ENCODE measurements at regions not wholly inside any gene's neighbourhood (a gene's known extent, or its start where the extent isn't known, plus 50 kb on each side); places are given as distances from the start of the nearest gene placed in this dataset.

DNA sequence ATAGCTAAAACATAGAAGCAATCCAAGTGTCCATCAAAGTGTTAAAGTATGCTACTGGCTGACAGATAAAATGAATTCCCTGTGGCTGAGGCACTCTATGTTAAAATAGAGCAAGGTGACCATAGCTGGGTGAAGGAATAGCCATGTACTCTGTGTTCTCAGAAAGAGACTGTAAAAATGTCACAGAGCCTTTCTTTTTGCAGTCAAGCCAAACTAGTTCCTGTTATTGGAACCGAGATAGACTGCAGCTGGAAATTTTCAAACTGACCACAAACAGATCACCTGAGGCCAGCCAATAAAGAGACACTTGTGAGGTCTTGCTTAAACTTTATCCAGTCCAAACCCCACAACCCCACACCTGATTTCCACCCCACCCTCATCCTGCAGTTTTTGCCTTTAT lies 422.8 kb upstream of the NAALADL2 start:
- peak in 3 of 5 donors; percentile 33 to 83 (median 58) for DNase-seq

DNA sequence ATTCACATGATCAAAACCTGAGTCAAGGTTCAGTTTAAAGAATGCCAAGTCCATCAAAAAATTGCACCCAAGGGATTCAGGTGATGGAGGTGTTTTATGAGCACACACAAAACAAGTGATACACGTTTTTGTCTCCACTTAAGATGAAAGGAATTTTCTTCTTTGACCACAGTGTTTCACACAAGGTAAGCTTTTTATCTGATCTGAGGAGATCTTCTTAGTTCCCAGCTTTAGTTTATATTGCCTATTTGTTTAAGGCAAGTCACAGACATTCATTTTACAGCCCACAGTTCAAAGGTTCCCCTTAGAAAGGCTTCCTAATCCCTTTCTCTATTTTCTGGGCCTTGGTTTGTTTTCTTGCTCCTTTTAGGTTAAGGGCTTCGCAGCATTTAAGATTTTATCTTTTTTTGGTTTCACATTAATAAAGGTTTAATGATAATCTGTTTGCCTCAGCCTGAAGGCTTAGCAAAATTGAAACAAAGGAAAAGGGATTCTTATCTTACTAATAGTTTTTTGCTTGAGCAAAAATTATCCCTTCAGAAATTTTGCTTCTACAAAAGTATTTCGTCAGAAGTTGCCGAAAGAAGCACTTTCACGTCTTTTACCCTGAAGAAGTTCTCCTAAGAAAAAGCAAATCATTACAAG lies 420.5 kb upstream of the NAALADL2 start:
- peak overlapping the region in 1 of 3 donors; percentile 87 for H3K4me3 ChIP-seq (ENCODE audit: low read length in 3 of 3)
- no peaks in the 10 kb centered on the region for H3K9me3 ChIP-seq (ENCODE audit: control insufficient read depth in 2 of 3, insufficient read depth in 1 of 3, low read length in 3 of 3)
- FAIRE-seq (no peak), DNase-seq (peak in 2 of 5 donors; percentile 28 to 29)
- intact Hi-C loops (cut with DNase I), result no loop called here
- peak overlapping the region; percentile 4 to 97 for H3K27ac ChIP-seq (ENCODE audit: low read depth in 2 of 2, low read length in 2 of 2)
- TF ChIP-seq, protein P1, sequence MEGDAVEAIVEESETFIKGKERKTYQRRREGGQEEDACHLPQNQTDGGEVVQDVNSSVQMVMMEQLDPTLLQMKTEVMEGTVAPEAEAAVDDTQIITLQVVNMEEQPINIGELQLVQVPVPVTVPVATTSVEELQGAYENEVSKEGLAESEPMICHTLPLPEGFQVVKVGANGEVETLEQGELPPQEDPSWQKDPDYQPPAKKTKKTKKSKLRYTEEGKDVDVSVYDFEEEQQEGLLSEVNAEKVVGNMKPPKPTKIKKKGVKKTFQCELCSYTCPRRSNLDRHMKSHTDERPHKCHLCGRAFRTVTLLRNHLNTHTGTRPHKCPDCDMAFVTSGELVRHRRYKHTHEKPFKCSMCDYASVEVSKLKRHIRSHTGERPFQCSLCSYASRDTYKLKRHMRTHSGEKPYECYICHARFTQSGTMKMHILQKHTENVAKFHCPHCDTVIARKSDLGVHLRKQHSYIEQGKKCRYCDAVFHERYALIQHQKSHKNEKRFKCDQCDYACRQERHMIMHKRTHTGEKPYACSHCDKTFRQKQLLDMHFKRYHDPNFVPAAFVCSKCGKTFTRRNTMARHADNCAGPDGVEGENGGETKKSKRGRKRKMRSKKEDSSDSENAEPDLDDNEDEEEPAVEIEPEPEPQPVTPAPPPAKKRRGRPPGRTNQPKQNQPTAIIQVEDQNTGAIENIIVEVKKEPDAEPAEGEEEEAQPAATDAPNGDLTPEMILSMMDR (IDR thresholded peaks at IDR 0.05; ENCODE audit: borderline replicate concordance, extremely low read depth, insufficient read depth), result no peak
- peaks cover 0 to 4% (median 2%) of the 10 kb centered on the region in 3 donors for H3K4me1 ChIP-seq (ENCODE audit: control insufficient read depth in 2 of 3, insufficient read depth in 2 of 3, low read depth in 1 of 3, low read length in 3 of 3)
- H3K9ac ChIP-seq (ENCODE audit: low read length in 3 of 3), result peak overlapping the region in 1 of 3 donors; percentile 74
- H3K36me3 ChIP-seq (ENCODE audit: control insufficient read depth in 2 of 3, insufficient read depth in 3 of 3, low read length in 3 of 3), result no peaks in the 10 kb centered on the region
- H3K27me3 ChIP-seq (ENCODE audit: control insufficient read depth, insufficient read depth, low read length), result no peaks in the 10 kb centered on the region

More for the DNA sequence above, 422.8 kb upstream of the NAALADL2 start:
- intact Hi-C loops (cut with DNase I), result no loop called here
- TF ChIP-seq, protein P1 (IDR thresholded peaks at IDR 0.05; ENCODE audit: borderline replicate concordance, extremely low read depth, insufficient read depth), result no peak
- Histone ChIP-seq H3K27me3 (ENCODE audit: control insufficient read depth, insufficient read depth, low read length) (no peaks in the 10 kb centered on the region), H3K4me1 (ENCODE audit: control insufficient read depth in 2 of 3, insufficient read depth in 2 of 3, low read depth in 1 of 3, low read length in 3 of 3) (no peaks in the 10 kb centered on the region), H3K27ac (ENCODE audit: low read depth in 2 of 2, low read length in 2 of 2) (no peak overlapping the region), H3K4me3 (ENCODE audit: low read length in 3 of 3) (no peak overlapping the region), H3K9ac (ENCODE audit: low read length in 3 of 3) (no peak overlapping the region), H3K36me3 (ENCODE audit: control insufficient read depth in 2 of 3, insufficient read depth in 3 of 3, low read length in 3 of 3) (no peaks in the 10 kb centered on the region), H3K9me3 (ENCODE audit: control insufficient read depth in 2 of 3, insufficient read depth in 1 of 3, low read length in 3 of 3) (no peaks in the 10 kb centered on the region)
- FAIRE-seq, result no peak

DNA sequence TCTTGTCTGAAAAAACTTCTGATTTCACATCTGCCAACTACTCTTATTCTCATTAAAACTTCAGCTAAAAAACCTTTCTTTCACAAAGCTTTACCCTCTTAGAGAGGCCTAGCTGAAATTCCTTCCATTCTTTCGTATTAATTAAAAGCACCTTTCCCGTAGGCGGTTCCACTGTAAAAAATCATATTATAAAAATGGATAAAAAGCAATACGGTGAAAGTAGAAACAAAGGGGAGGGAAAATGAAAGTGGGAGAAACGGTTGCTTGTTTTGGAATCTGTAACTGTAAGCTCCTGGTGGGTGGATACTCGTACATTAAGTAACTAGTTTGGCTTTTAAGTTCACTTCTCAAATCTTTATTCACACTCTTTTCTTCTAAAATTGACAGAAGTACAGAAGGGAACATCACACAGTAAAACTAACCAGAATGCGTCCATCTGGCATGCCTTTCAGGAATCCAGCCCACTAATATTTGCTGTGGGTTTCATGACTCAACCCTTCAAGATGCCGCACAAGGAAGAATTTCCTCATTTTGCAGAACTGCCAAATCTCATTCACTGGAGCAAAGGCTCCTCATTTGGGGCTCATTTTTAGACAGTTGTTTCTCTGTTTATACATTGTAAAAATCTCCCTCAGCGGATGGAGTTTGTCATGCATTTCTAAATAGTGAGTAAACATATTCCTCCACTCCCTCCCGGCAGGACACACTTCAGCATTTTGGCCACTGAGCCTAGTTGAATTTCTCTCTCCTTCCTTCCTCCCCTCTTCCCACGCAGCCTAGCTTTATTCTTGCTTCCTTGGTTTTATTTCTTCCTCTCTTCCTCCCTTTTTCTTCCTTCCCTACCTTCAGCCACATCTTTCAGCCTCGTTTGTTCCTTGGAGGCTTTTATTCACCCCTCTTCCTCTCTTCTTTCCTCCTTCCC lies 419.5 kb upstream of the NAALADL2 start:
- Histone ChIP-seq H3K27ac (ENCODE audit: low read depth in 2 of 2, low read length in 2 of 2) (peak overlapping the region; percentile 71 to 97), H3K9ac (ENCODE audit: low read length in 3 of 3) (peak overlapping the region; percentile 63 to 74 (median 73)), H3K27me3 (ENCODE audit: control insufficient read depth, insufficient read depth, low read length) (no peaks in the 10 kb centered on the region), H3K4me1 (ENCODE audit: control insufficient read depth in 2 of 3, insufficient read depth in 2 of 3, low read depth in 1 of 3, low read length in 3 of 3) (peaks cover 0 to 4% (median 2%) of the 10 kb centered on the region in 3 donors), H3K36me3 (ENCODE audit: control insufficient read depth in 2 of 3, insufficient read depth in 3 of 3, low read length in 3 of 3) (no peaks in the 10 kb centered on the region), H3K9me3 (ENCODE audit: control insufficient read depth in 2 of 3, insufficient read depth in 1 of 3, low read length in 3 of 3) (no peaks in the 10 kb centered on the region), H3K4me3 (ENCODE audit: low read length in 3 of 3) (peak overlapping the region; percentile 57 to 87 (median 81))
- TF ChIP-seq, protein P1 (IDR thresholded peaks at IDR 0.05; ENCODE audit: borderline replicate concordance, extremely low read depth, insufficient read depth), result no peak
- DNase-seq (peak in 2 of 5 donors; percentile 63 to 73), FAIRE-seq (no peak)
- intact Hi-C loops (cut with DNase I), result no loop called here

Data from kidney (tissue), 13 donors.